Glutamatergic neuron (in vitro differentiated cells): ENCODE measurements at regions not wholly inside any gene's neighbourhood (a gene's known extent, or its start where the extent isn't known, plus 50 kb on each side); places are given as distances from the start of the nearest gene placed in this dataset.
"Not testable (repeated sequence)": the region's sequence is repeated elsewhere in the genome, so short reads cannot be mapped to it uniquely, and the experiment has no call there.

Experiments
- DNase-seq: peaks from one replicate; pipeline ENCODE4 v3.0.0; 2022
- H3K27ac Mint-ChIP-seq: one replicate; pipeline ENCODE4 v1.8.0; 2020; ENCODE audit warnings: mild to moderate bottlenecking, mixed read lengths, inconsistent platforms; ENCODE audit not compliant: unreplicated experiment
- H3K27me3 Mint-ChIP-seq: one replicate; pipeline ENCODE4 v1.8.0; 2020; ENCODE audit warnings: mild to moderate bottlenecking, moderate library complexity, mixed read lengths, inconsistent platforms; ENCODE audit not compliant: unreplicated experiment
- H3K36me3 Mint-ChIP-seq: one replicate; pipeline ENCODE4 v1.8.0; 2020; ENCODE audit warnings: mild to moderate bottlenecking, mixed read lengths, inconsistent platforms; ENCODE audit not compliant: unreplicated experiment
- H3K4me1 Mint-ChIP-seq: one replicate; pipeline ENCODE4 v1.8.0; 2020; ENCODE audit warnings: mild to moderate bottlenecking, low read depth, mixed read lengths, inconsistent platforms; ENCODE audit not compliant: unreplicated experiment
- H3K4me3 Mint-ChIP-seq: one replicate; pipeline ENCODE4 v1.8.0; 2020; ENCODE audit warnings: mild to moderate bottlenecking, mixed read lengths, inconsistent platforms; ENCODE audit not compliant: unreplicated experiment
- H3K9me3 Mint-ChIP-seq: one replicate; pipeline ENCODE4 v1.8.0; 2020; ENCODE audit warnings: mild to moderate bottlenecking, moderate library complexity, mixed read lengths, inconsistent platforms; ENCODE audit not compliant: unreplicated experiment
- TF ChIP-seq, protein P1 (sequence below): fragments of 200-600 bp; sonication (generic); IDR thresholded peaks from one replicate; pipeline ENCODE4 v1.5.0; 2021; ENCODE audit not compliant: partially characterized antibody, unreplicated experiment

DNA sequence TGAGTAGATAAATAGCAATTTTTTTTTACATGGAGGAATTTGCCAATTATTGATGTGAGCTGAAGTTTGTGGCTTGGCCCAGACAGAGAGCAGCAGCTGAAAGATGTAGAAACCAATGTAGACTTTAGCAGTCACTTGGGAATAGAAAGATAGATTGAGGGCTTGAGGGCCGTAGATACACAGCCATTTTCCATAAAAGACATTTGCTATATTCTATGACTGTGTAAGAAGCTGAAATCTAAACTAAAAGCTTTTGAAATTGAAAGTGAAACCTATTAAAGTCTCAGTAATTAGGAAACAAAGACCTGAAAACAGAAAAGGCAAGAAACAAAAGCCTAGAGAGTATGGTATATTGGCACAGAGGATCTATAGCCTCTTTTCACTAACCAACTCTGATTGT lies 332.7 kb downstream of the CENPW start:
- Mint-ChIP-seq H3K4me3 (no peak overlapping the region), H3K4me1 (no peaks in the 10 kb centered on the region), H3K27me3 (peaks cover 2% of the 10 kb centered on the region), H3K9me3 (peaks cover 2% of the 10 kb centered on the region), H3K36me3 (peaks cover 9% of the 10 kb centered on the region), H3K27ac (no peak overlapping the region)
- DNase-seq = no peak
- TF ChIP-seq, protein P1, sequence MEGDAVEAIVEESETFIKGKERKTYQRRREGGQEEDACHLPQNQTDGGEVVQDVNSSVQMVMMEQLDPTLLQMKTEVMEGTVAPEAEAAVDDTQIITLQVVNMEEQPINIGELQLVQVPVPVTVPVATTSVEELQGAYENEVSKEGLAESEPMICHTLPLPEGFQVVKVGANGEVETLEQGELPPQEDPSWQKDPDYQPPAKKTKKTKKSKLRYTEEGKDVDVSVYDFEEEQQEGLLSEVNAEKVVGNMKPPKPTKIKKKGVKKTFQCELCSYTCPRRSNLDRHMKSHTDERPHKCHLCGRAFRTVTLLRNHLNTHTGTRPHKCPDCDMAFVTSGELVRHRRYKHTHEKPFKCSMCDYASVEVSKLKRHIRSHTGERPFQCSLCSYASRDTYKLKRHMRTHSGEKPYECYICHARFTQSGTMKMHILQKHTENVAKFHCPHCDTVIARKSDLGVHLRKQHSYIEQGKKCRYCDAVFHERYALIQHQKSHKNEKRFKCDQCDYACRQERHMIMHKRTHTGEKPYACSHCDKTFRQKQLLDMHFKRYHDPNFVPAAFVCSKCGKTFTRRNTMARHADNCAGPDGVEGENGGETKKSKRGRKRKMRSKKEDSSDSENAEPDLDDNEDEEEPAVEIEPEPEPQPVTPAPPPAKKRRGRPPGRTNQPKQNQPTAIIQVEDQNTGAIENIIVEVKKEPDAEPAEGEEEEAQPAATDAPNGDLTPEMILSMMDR = no peak

DNA sequence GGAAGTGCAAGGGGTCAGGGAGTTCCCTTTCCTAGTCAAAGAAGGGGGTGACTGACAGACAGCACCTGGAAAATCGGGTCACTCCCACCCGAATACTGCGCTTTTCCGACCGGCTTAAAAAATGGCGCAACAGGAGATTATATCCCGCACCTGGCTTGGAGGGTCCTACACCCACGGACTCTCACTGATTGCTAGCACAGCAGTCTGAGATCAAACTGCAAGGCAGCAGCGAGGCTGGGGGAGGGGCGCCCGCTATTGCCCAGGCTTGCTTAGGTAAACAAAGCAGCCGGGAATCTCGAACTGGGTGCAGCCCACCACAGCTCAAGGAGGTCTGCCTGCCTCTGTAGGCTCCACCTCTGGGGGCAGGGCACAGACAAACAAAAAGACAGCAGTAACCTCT lies 333.8 kb downstream of the CENPW start:
- DNase-seq, H3K9me3 Mint-ChIP-seq, H3K36me3 Mint-ChIP-seq, H3K4me1 Mint-ChIP-seq, H3K4me3 Mint-ChIP-seq, H3K27me3 Mint-ChIP-seq, H3K27ac Mint-ChIP-seq: not testable (repeated sequence)

DNA sequence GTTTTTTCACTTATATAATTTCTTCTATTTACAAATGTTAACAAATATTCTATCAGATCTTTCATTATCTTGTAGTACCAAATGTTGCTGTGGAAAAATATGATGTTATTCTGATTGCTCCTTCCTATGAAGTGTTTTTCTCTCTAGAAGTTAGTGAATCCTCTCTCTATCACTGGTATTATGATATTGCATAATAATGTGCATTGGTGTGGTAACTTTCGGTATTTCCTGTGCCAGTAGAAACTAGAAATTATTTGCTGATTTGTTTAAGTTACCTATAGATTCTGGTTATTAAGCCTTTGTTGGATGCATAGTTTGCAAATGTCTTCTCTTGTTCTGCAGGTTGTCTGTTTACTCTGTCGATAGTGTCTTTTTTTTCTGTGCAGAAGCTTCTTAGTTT lies 342.5 kb downstream of the CENPW start:
- no peaks in the 10 kb centered on the region for H3K4me1 Mint-ChIP-seq

DNA sequence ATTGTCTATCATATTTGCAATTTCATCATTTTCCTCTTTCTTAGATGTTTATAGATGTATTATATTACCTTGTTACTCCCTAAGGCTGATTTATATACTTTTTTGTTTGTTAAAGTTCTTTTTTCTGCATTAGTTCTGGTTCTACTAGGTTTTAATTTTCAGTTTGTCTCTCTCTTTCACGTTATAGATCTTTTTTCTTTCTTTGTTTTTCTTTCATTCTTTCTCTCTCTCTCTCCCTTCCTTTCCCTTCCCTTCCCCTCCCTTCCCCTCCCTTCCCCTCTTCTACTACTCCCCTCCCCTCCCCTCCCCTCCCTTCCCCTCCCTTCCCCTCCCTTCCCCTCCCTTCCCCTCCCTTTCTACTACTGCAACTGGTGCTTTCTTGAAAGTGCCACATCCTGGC lies 345.3 kb downstream of the CENPW start:
- TF ChIP-seq, protein P1 = no peak
- H3K9me3 Mint-ChIP-seq = peaks cover 1% of the 10 kb centered on the region
- no peaks in the 10 kb centered on the region for H3K36me3 Mint-ChIP-seq
- H3K27ac Mint-ChIP-seq = no peak overlapping the region
- H3K4me1 Mint-ChIP-seq = no peaks in the 10 kb centered on the region
- DNase-seq = no peak
- H3K4me3 Mint-ChIP-seq = no peak overlapping the region
- no peaks in the 10 kb centered on the region for H3K27me3 Mint-ChIP-seq

More for the DNA sequence above, 342.5 kb downstream of the CENPW start:
- TF ChIP-seq, protein P1 = no peak
- H3K36me3 Mint-ChIP-seq = no peaks in the 10 kb centered on the region
- no peak for DNase-seq
- H3K27ac Mint-ChIP-seq = no peak overlapping the region
- no peak overlapping the region for H3K4me3 Mint-ChIP-seq
- no peaks in the 10 kb centered on the region for H3K27me3 Mint-ChIP-seq
- peaks cover 1% of the 10 kb centered on the region for H3K9me3 Mint-ChIP-seq

DNA sequence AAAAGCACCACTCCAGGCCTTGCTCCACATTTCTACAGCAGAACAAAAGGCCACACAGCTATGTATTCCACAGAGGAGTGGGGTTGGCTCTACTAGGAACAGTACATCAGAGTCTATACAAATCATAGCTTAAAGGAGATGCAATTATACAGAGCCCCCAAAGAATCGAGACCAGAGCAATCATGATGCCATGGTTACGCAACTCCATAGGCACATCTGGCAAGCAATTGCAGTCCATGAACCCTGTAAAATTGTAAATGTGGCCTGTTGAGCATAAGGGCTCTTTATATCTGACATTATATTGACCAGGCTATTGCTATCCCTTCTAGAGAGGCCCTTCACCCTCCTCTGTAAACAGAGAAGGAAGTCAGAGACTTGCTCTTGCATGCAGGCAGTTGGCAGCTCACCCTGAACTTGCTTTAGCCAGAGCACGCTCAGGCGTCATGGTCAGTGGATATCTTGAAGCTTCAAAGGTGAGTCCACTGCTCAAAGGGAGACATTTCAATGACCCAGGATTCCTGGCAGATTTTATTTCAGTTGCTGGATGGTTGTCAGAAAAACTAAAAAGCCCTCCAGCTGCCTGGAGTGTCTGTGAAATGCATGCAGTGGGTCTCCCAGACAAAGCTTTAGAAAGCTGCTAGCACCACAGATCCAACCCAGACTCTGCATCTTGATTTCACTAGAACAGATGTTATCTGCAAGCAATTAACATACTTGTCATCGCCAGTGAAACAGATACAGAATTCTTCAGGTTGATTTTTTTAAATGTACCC lies 357.2 kb downstream of the CENPW start:
- TF ChIP-seq, protein P1 = no peak
- no peak for DNase-seq
- H3K27me3 Mint-ChIP-seq = no peaks in the 10 kb centered on the region
- H3K4me1 Mint-ChIP-seq = no peaks in the 10 kb centered on the region
- no peaks in the 10 kb centered on the region for H3K9me3 Mint-ChIP-seq
- no peak overlapping the region for H3K27ac Mint-ChIP-seq
- H3K4me3 Mint-ChIP-seq = no peak overlapping the region
- no peaks in the 10 kb centered on the region for H3K36me3 Mint-ChIP-seq
